22Rv1 (cell line): ENCODE measurements at regions not wholly inside any gene's neighbourhood (a gene's known extent, or its start where the extent isn't known, plus 50 kb on each side); places are given as distances from the start of the nearest gene placed in this dataset.
"Not testable (repeated sequence)": the region's sequence is repeated elsewhere in the genome, so short reads cannot be mapped to it uniquely, and the experiment has no call there.

Experiments used
- H3K27ac ChIP-seq: fragments of 450-650 bp; 2 replicates; pipeline ENCODE4 v1.5.1; 2017
- ZFX ChIP-seq: fragments of 450-650 bp; IDR thresholded peaks from 2 replicates; pipeline ENCODE4 v1.6.1; 2017; ENCODE audit warnings: antibody characterized with exemption, borderline replicate concordance
- TF ChIP-seq, protein P1 (sequence below): fragments of 450-650 bp; IDR thresholded peaks from 2 replicates; pipeline ENCODE4 v1.5.1; 2017; ENCODE audit warnings: mild to moderate bottlenecking

DNA sequence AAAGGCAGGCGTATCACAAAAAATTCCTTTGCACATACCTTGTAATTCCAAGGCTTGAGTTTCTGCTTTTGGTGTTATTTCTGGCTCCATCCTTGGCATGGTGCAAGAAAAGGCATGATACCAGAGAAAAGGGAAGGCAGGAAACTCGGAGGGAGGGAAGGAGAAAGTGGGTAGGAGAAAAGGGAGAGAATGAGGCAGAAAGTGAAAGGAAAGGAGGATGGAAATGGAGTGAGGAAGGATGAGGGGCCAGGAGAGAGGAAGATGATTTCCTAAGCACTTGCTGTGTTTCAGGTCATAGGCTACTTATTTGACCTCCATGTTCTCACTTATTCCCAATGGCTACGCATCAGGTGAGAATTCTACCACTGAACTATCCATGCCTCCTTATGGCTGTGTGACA lies 110.8 kb upstream of the JCAD start:
- no peak for TF ChIP-seq ZFX
- TF ChIP-seq, protein P1, sequence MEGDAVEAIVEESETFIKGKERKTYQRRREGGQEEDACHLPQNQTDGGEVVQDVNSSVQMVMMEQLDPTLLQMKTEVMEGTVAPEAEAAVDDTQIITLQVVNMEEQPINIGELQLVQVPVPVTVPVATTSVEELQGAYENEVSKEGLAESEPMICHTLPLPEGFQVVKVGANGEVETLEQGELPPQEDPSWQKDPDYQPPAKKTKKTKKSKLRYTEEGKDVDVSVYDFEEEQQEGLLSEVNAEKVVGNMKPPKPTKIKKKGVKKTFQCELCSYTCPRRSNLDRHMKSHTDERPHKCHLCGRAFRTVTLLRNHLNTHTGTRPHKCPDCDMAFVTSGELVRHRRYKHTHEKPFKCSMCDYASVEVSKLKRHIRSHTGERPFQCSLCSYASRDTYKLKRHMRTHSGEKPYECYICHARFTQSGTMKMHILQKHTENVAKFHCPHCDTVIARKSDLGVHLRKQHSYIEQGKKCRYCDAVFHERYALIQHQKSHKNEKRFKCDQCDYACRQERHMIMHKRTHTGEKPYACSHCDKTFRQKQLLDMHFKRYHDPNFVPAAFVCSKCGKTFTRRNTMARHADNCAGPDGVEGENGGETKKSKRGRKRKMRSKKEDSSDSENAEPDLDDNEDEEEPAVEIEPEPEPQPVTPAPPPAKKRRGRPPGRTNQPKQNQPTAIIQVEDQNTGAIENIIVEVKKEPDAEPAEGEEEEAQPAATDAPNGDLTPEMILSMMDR = no peak
- no peak overlapping the region for H3K27ac ChIP-seq

DNA sequence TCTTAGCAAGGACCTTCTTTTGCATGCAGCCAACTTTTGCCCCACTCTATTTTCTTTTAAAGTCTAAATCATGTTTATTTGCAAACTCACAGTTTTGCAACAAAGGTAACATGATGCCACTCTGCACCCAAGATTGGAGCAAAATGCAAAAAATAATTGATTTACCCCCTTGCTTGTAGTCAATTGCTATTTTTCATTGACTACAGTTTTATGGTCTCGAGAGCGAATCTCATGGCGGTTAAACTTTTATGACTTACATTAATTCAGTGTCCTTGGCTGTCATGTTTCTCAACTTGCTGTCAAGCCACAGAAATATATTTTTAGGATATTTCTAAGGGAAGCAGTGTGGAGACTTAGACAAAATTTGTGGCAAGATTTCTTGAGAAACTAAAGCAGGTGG lies 110.0 kb upstream of the JCAD start:
- TF ChIP-seq, protein P1 = no peak
- no peak for TF ChIP-seq ZFX
- H3K27ac ChIP-seq = no peak overlapping the region

- H3K27ac ChIP-seq = no peak overlapping the region
- no peak for TF ChIP-seq ZFX
- TF ChIP-seq, protein P1 = no peak
These were observed 107.5 kb upstream of the JCAD start for GRCh38 chr10:30166929-30167328.

GRCh38 chr10:30163410-30163809 lies 104.0 kb upstream of the JCAD start:
- not testable (repeated sequence) for H3K27ac ChIP-seq

DNA sequence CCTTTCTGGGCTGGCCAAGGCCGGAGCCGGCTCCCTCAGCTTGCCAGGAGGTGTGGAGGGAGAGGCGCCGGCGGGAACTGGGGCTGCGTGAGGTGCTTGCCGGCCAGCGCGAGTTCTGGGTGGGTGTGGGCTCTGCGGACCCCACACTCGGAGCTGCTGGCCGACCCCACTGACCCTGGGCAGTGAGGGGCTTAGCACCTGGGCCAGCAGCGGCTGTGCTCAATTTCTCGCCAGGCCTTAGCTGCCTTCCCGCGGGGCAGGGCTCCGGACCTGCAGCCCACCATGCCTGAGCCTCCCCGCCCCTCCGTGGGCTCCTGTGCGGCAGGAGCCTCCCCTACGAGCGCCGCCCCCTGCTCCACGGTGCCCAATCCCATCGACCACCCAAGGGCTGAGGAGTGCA lies 103.4 kb upstream of the JCAD start:
- H3K27ac ChIP-seq = not testable (repeated sequence)

GRCh38 chr10:30160271-30160982 lies 101.0 kb upstream of the JCAD start:
- TF ChIP-seq ZFX = no peak
- TF ChIP-seq, protein P1 = no peak
- no peak overlapping the region for H3K27ac ChIP-seq

DNA sequence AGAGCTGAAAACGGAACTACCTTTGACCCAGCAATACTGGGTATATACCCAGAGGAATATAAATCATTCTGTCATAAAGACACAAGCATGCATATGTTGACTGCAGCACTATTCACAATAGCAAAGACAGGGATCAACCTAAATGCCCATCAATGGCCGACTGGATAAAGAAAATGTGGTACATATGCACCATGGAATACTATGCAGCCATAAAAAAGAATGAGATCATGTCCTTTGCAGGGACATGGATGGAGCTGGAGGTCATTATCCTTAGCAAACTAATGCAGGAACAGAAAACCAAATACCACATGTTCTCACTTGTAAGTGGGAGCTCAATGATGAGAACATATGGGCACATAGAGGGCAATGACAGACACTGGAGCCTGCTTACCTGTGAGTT lies 100.2 kb upstream of the JCAD start:
- not testable (repeated sequence) for H3K27ac ChIP-seq

GRCh38 chr10:30158325-30158960 lies 99.1 kb upstream of the JCAD start:
- no peak overlapping the region for H3K27ac ChIP-seq
- TF ChIP-seq ZFX = no peak
- TF ChIP-seq, protein P1 = no peak

DNA sequence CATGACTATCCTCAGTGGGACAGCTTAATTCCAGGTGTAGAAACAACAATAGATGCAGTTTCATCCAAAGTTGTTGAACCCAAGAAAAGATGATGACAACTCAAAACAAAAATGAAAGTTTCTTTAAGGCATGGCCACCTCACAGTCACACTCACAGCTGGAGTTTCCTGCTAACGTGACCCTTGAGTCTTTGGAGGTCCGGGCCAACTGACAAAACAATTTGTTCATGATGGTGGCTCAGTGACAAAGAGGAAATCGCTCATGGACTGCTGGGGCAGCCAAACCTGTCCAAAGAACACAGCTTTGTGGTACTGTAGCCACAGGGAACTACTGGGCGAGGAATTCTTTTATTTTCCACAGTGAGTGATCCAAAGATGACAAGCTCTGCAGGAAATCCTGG lies 96.0 kb upstream of the JCAD start:
- H3K27ac ChIP-seq = no peak overlapping the region
- TF ChIP-seq ZFX = no peak
- TF ChIP-seq, protein P1 = no peak
